HCT116 (cell line): ENCODE measurements at regions not wholly inside any gene's neighbourhood (a gene's known extent, or its start where the extent isn't known, plus 50 kb on each side); places are given as distances from the start of the nearest gene placed in this dataset.

Source experiments
- ATAC-seq: fragments of 200-7000 bp; cut with Tn5 transposase; 2 replicates; pipeline ENCODE4 v1.9.1; 2020; ENCODE audit warnings: mild to moderate bottlenecking, moderate library complexity
- BruUV-seq: library from RNA; stranded (reverse); fragments of 400-500 nt; replicated peaks from 2 replicates; lab custom pipeline; 2021; lab: Mats Ljungman, UMichigan
- CTCF ChIA-PET: fragments of 300-600 bp; sonication (Branson Sonifier 250); formaldehyde crosslinking; loops from one replicate; lab custom pipeline; 2021; ENCODE audit warnings: antibody characterized with exemption; lab: Charles Lee
- POLR2A ChIA-PET: fragments of 300-600, 350-600 bp; sonication (Branson Sonifier 250); formaldehyde crosslinking; loops from one replicate; lab custom pipeline; 2021; ENCODE audit warnings: antibody characterized with exemption; lab: Charles Lee
- RAD21 ChIA-PET, 2 experiments: fragments of 300-600 bp; sonication (Branson Sonifier 250); formaldehyde crosslinking; loops; one replicate each; lab custom pipeline; 2023; ENCODE audit warnings: low total read pairs in 2 of 2; ENCODE audit not compliant: uncharacterized antibody in 2 of 2, unreplicated experiment in 2 of 2, low non-redundant PET in 1 of 2; lab: Charles Lee
- DNase-seq: peaks from one replicate; pipeline ENCODE4 v3.0.0-alpha.2; 2010; ENCODE audit warnings: low read depth, low spot score
- H2AFZ ChIP-seq: fragments of 200-600 bp; shearing (Covaris generic), sonication (generic); 2 replicates; pipeline ENCODE4 v1.6.1; 2017; ENCODE audit warnings: low read depth, mixed run types, mixed read lengths, antibody characterized with exemption, low read length; ENCODE audit not compliant: poor library complexity, severe bottlenecking
- H3K27ac ChIP-seq: 2 replicates; pipeline ENCODE4 v1.5.1; 2012; ENCODE audit warnings: low read depth, low read length
- H3K27me3 ChIP-seq: fragments of 200-600 bp; sonication (generic); 2 replicates; pipeline ENCODE4 v1.6.1; 2016; ENCODE audit warnings: mixed run types, low read length, mixed read lengths; ENCODE audit not compliant: insufficient read depth
- H3K36me3 ChIP-seq, 2 experiments: fragments of 200-500 bp in 1 of 2; fragments of 200-600 bp in 1 of 2; sonication (Bioruptor generic) in 1 of 2; sonication (generic) in 1 of 2; 2 replicates each; pipeline versions ENCODE4 v1.5.1 to v1.6.1; 2014 to 2016; ENCODE audit warnings: low read length in 2 of 2, inconsistent platforms in 1 of 2, mixed read lengths in 1 of 2, mixed run types in 1 of 2; ENCODE audit not compliant: insufficient read depth in 2 of 2, control insufficient read depth in 1 of 2
- H3K4me1 ChIP-seq, 2 experiments: fragments of 200-600 bp in 1 of 2; sonication (generic) in 1 of 2; 2 replicates each; pipeline versions ENCODE4 v1.5.1 to v1.6.1; 2012 to 2017; ENCODE audit warnings: low read length in 2 of 2, inconsistent platforms in 1 of 2, mild to moderate bottlenecking in 1 of 2, mixed read lengths in 1 of 2, mixed run types in 1 of 2, moderate library complexity in 1 of 2; ENCODE audit not compliant: insufficient read depth in 2 of 2, control insufficient read depth in 1 of 2
- H3K4me2 ChIP-seq: fragments of 200-600 bp; sonication (generic); 2 replicates; pipeline ENCODE4 v1.6.1; 2017; ENCODE audit warnings: mixed run types, low read length, mixed read lengths
- H3K4me3 ChIP-seq, 2 experiments: fragments of 200-600 bp in 1 of 2; sonication (generic) in 1 of 2; replicated peaks in 1 of 2; 2 replicates each; pipeline ENCODE4 v1.5.1; 2011 to 2016; ENCODE audit warnings: low read length in 2 of 2, control low read depth in 1 of 2, low read depth in 1 of 2, mild to moderate bottlenecking in 1 of 2, mixed read lengths in 1 of 2, mixed run types in 1 of 2
- H3K79me2 ChIP-seq: fragments of 200-600 bp; sonication (generic); 2 replicates; pipeline ENCODE4 v1.6.1; 2017; ENCODE audit warnings: mild to moderate bottlenecking, mixed run types, low read length, moderate library complexity, mixed read lengths; ENCODE audit not compliant: insufficient read depth
- H3K9ac ChIP-seq: fragments of 200-600 bp; sonication (generic); 2 replicates; pipeline ENCODE4 v1.6.1; 2016; ENCODE audit warnings: low read length, mixed read lengths
- H3K9me2 ChIP-seq: fragments of 200-600 bp; sonication (generic), shearing (Covaris generic); 2 replicates; pipeline ENCODE4 v1.6.1; 2017; ENCODE audit warnings: mixed run types, mild to moderate bottlenecking, moderate library complexity; ENCODE audit not compliant: insufficient read depth
- H3K9me3 ChIP-seq, 2 experiments: fragments of 200-500 bp in 1 of 2; fragments of 200-600 bp in 1 of 2; sonication (Bioruptor generic) in 1 of 2; sonication (generic) in 1 of 2; 2 replicates each; pipeline ENCODE4 v1.6.1; 2014 to 2017; ENCODE audit warnings: low read length in 2 of 2, mixed read lengths in 2 of 2, inconsistent platforms in 1 of 2, low read depth in 1 of 2, mild to moderate bottlenecking in 1 of 2, mixed run types in 1 of 2, moderate library complexity in 1 of 2; ENCODE audit not compliant: control insufficient read depth in 1 of 2, insufficient read depth in 1 of 2
- H4K20me1 ChIP-seq: fragments of 200-600 bp; sonication (generic), shearing (Covaris generic); 2 replicates; pipeline ENCODE4 v1.6.1; 2017; ENCODE audit warnings: mixed run types, mild to moderate bottlenecking, moderate library complexity; ENCODE audit not compliant: insufficient read depth
- CEBPB ChIP-seq: IDR thresholded peaks from 2 replicates; pipeline ENCODE4 v1.6.1; 2012; ENCODE audit warnings: low read depth
- CTCF ChIP-seq, 3 experiments: fragments of 200-600 bp in 1 of 3; sonication (generic) in 1 of 3; IDR thresholded peaks in 2 of 3; conservative IDR thresholded peaks in 1 of 3; 2 replicates each; pipeline ENCODE4 v1.5.1; 2012 to 2017; ENCODE audit warnings: low read depth in 2 of 3, low read length in 2 of 3, antibody characterized with exemption in 1 of 3, borderline replicate concordance in 1 of 3, control low read depth in 1 of 3, mild to moderate bottlenecking in 1 of 3, mixed read lengths in 1 of 3, mixed run types in 1 of 3, moderate library complexity in 1 of 3; ENCODE audit not compliant: insufficient read depth in 1 of 3
- EGR1 ChIP-seq: IDR thresholded peaks from 2 replicates; pipeline ENCODE4 v1.6.1; 2012; ENCODE audit warnings: low read depth
- EZH2 ChIP-seq: fragments of 200-600 bp; sonication (generic); IDR thresholded peaks from 2 replicates; pipeline ENCODE4 v1.6.1; 2017; ENCODE audit warnings: antibody characterized with exemption, mixed run types
- JUND ChIP-seq: IDR thresholded peaks from 2 replicates; pipeline ENCODE4 v1.6.1; 2012
- MAX ChIP-seq: IDR thresholded peaks from 2 replicates; pipeline ENCODE4 v1.6.1; 2012
- POLR2AphosphoS5 ChIP-seq: IDR thresholded peaks from 2 replicates; pipeline ENCODE4 v1.6.1; 2011; ENCODE audit warnings: mild to moderate bottlenecking, low read depth, low read length, moderate library complexity
- YY1 ChIP-seq: IDR thresholded peaks from 2 replicates; pipeline ENCODE4 v1.6.1; 2011; ENCODE audit warnings: low read length, low read depth, moderate library complexity, mild to moderate bottlenecking; ENCODE audit not compliant: insufficient replicate concordance; ENCODE audit errors: extremely low read depth
- ZBTB33 ChIP-seq: IDR thresholded peaks from 2 replicates; pipeline ENCODE4 v1.6.1; 2011; ENCODE audit warnings: mild to moderate bottlenecking, low read length, moderate library complexity; ENCODE audit not compliant: insufficient replicate concordance; ENCODE audit errors: extremely low read depth
- ZNF274 ChIP-seq: fragments of 200-500 bp; sonication (Bioruptor generic); IDR thresholded peaks from 2 replicates; pipeline ENCODE4 v1.6.1; 2014; ENCODE audit warnings: mild to moderate bottlenecking, low read depth, low read length, inconsistent platforms
- intact Hi-C: fragments of 100-400 bp; cut with micrococcal nuclease; formaldehyde crosslinking; loops from 2 replicates; pipeline ENCODE4 v1.10.0; 2022

GRCh38 chr2:18251486-18251885 lies 309.0 kb downstream of the RDH14 start (continued):
- TF ChIP-seq CTCF (IDR thresholded peaks at IDR 0.05 in 2 of 3, conservative IDR thresholded peaks at IDR 0.05 in 1 of 3; ENCODE audit: borderline replicate concordance in 1 of 3, insufficient read depth in 1 of 3, low read depth in 2 of 3, low read length in 2 of 3): no peak
- no peak for TF ChIP-seq EZH2
- no peak for TF ChIP-seq JUND
- TF ChIP-seq, all 23 proteins: peak for 0

GRCh38 chr2:18247282-18248110 lies 313.0 kb downstream of the RDH14 start:
- Histone ChIP-seq H3K9me2 (no peaks in the 10 kb centered on the region), H4K20me1 (no peaks in the 10 kb centered on the region), H2AFZ (no peak overlapping the region), H3K9ac (no peak overlapping the region), H3K4me2 (no peak overlapping the region), H3K36me3 (no peaks in the 10 kb centered on the region), H3K27me3 (no peaks in the 10 kb centered on the region), H3K27ac (no peak overlapping the region), H3K4me1 (no peaks in the 10 kb centered on the region), H3K9me3 (no peaks in the 10 kb centered on the region), H3K79me2 (no peaks in the 10 kb centered on the region), H3K4me3 (no peak overlapping the region)
- no peak for TF ChIP-seq YY1
- TF ChIP-seq POLR2AphosphoS5: no peak
- TF ChIP-seq ZNF274: no peak
- TF ChIP-seq MAX: no peak
- no peak for TF ChIP-seq ZBTB33
- TF ChIP-seq EGR1: no peak
- no peak for TF ChIP-seq CEBPB
- ChIA-PET RAD21 (no interaction called here), CTCF (no interaction called here), POLR2A (no interaction called here)
- ATAC-seq: no peak
- no TSS peak for BruUV-seq
- no peak for DNase-seq
- intact Hi-C loops: no loop called here
